ENCODE measurements at regions not wholly inside any gene's neighbourhood (a gene's known extent, or its start where the extent isn't known, plus 50 kb on each side); places are given as distances from the start of the nearest gene placed in this dataset.

GRCh38 chrX:15128861-15129260 lies 141.0 kb downstream of the ASB9 start:
- no peak for TF ChIP-seq YY1 (IDR thresholded peaks at IDR 0.05; ENCODE audit: insufficient read depth, insufficient read length)
- no peak for TF ChIP-seq ZNF274 (IDR thresholded peaks at IDR 0.05; ENCODE audit: low read depth, low read length)
- TF ChIP-seq SUZ12 (IDR thresholded peaks at IDR 0.05; ENCODE audit: extremely low read depth, insufficient read depth, insufficient read length) = no peak

Data from NT2/D1 (cell line).